Left ventricle myocardium inferior (tissue), 1 donor: ENCODE measurements at regions not wholly inside any gene's neighbourhood (a gene's known extent, or its start where the extent isn't known, plus 50 kb on each side); places are given as distances from the start of the nearest gene placed in this dataset.
A peak's percentile ranks its signal among the peaks of the same experiment; 100 is the strongest.
"Not testable (repeated sequence)": the region's sequence is repeated elsewhere in the genome, so short reads cannot be mapped to it uniquely, and the experiment has no call there.

Experiments
- DNase-seq: peaks from one replicate; pipeline ENCODE4 v3.0.0-alpha.2; 2020
- H3K27ac ChIP-seq: fragments of 200-600 bp; replicated peaks from 2 replicates; pipeline ENCODE4 v1.8.0; 2021
- H3K27me3 ChIP-seq: fragments of 200-600 bp; 2 replicates; pipeline ENCODE4 v1.8.0; 2021; ENCODE audit warnings: low read depth
- H3K36me3 ChIP-seq: fragments of 200-600 bp; 2 replicates; pipeline ENCODE4 v1.8.0; 2021
- H3K4me1 ChIP-seq: fragments of 200-600 bp; 2 replicates; pipeline ENCODE4 v1.8.0; 2021
- H3K4me3 ChIP-seq: fragments of 200-600 bp; 2 replicates; pipeline ENCODE4 v1.8.0; 2021; ENCODE audit warnings: mild to moderate bottlenecking, moderate library complexity
- H3K9me3 ChIP-seq: fragments of 200-600 bp; replicated peaks from 2 replicates; pipeline ENCODE4 v1.8.0; 2021
- intact Hi-C: fragments of 100-400 bp; cut with micrococcal nuclease; formaldehyde crosslinking; loops from one replicate; pipeline ENCODE4 v1.11.0; 2022
- TF ChIP-seq, protein P1 (sequence below): fragments of 200-600 bp; IDR thresholded peaks from 2 replicates; pipeline ENCODE4 v1.8.0; 2021; ENCODE audit warnings: antibody characterized with exemption, mild to moderate bottlenecking, borderline replicate concordance
- donor health status: DM: no; HTN: yes; CAD: no; lungs with severe emphysema.

- Histone ChIP-seq H3K36me3 (no peaks in the 10 kb centered on the region), H3K27me3 (no peaks in the 10 kb centered on the region), H3K4me1 (peaks cover 33% of the 10 kb centered on the region), H3K27ac (peak overlapping the region; percentile 69), H3K4me3 (no peak overlapping the region), H3K9me3 (peaks cover 10% of the 10 kb centered on the region)
- intact Hi-C loops: no loop called here
- no peak for DNase-seq
- TF ChIP-seq, protein P1, sequence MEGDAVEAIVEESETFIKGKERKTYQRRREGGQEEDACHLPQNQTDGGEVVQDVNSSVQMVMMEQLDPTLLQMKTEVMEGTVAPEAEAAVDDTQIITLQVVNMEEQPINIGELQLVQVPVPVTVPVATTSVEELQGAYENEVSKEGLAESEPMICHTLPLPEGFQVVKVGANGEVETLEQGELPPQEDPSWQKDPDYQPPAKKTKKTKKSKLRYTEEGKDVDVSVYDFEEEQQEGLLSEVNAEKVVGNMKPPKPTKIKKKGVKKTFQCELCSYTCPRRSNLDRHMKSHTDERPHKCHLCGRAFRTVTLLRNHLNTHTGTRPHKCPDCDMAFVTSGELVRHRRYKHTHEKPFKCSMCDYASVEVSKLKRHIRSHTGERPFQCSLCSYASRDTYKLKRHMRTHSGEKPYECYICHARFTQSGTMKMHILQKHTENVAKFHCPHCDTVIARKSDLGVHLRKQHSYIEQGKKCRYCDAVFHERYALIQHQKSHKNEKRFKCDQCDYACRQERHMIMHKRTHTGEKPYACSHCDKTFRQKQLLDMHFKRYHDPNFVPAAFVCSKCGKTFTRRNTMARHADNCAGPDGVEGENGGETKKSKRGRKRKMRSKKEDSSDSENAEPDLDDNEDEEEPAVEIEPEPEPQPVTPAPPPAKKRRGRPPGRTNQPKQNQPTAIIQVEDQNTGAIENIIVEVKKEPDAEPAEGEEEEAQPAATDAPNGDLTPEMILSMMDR: no peak
These were observed 96.0 kb upstream of the ERRFI1 start for GRCh38 chr1:8122160-8122476.

DNA sequence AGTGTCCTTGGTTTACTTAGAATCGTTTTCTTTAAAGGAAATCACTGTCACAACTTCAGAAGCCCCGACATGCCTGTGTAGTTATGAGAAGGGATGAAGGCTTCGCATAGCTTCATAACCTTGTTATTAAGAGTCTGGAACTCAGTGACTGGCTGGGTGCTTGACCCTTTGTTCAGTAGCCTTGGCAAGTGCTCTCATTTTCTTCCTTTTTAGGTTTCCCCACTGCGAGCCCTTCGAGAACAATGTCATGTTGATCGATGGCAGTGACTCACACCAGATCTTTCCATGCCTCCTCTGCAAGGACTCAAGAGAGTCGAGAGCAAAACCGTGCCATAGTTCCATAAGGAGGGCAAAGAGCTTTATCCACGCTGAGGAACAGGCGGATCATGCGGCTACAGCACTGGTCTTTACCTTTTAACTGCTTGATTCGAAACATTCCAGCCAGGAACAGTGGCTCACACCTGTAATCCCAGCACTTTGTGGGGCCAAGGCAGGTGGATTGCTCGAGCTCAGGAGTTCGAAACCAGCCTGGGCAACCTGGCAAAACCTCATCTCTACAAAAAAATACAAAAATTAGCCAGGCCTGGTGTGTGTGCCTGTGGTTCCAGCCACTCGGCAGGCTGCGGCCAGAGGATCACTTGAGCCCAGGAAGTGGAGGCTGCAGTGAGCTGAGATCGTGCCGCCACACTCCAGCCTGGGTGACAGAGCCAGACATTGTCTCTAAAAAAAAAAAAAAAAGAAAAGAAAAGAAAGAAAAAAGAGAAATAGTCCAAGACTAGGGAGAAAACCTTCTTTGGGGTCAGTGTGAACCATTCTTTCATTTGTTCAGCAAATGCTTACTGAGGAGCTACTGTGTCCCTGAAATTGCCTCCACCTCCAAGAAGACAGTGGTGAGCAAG lies 95.4 kb upstream of the ERRFI1 start:
- H3K4me1 ChIP-seq: peaks cover 37% of the 10 kb centered on the region

DNA sequence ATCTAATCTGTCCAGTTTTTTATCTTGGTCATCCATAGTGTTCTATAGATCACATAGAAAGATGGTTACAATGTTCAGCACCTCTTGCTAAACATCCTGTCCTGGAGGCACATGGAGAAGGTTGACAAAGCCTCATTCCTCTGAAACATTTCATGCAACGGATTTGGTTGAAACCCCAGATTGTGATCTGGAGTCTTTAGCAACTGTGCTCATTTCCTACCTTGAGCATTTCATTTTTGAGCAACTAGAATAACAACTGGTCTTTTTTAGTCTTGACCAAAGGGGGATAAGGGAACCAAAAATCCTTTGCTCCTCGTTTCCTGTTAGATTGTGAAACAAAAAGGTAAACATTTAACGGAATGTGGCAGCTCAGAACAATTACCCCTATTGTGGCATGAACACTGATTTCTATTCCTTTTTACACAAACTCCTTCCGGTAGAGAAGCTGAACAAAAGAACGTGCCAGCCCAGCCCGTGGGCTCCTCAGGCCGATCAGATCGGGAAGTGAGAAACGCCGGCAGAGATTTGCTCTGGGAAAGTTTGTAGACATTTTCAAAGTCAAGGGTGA lies 94.7 kb upstream of the ERRFI1 start:
- intact Hi-C loops: no loop called here
- no peak for DNase-seq
- no peaks in the 10 kb centered on the region for H3K36me3 ChIP-seq
- H3K9me3 ChIP-seq: peaks cover 10% of the 10 kb centered on the region
- peaks cover 44% of the 10 kb centered on the region for H3K4me1 ChIP-seq
- no peaks in the 10 kb centered on the region for H3K27me3 ChIP-seq
- peak overlapping the region; percentile 69 for H3K27ac ChIP-seq
- H3K4me3 ChIP-seq: no peak overlapping the region
- TF ChIP-seq, protein P1: no peak

More for the DNA sequence above, 95.4 kb upstream of the ERRFI1 start:
- TF ChIP-seq, protein P1: no peak
- intact Hi-C loops: no loop called here
- peak overlapping the region; percentile 69 for H3K27ac ChIP-seq
- peaks cover 10% of the 10 kb centered on the region for H3K9me3 ChIP-seq
- no peak for DNase-seq
- no peak overlapping the region for H3K4me3 ChIP-seq
- H3K36me3 ChIP-seq: no peaks in the 10 kb centered on the region
- H3K27me3 ChIP-seq: no peaks in the 10 kb centered on the region

- H3K4me3 ChIP-seq, H3K27me3 ChIP-seq, H3K9me3 ChIP-seq, intact Hi-C loops, H3K36me3 ChIP-seq, DNase-seq: not testable (repeated sequence)
- Histone ChIP-seq H3K27ac (peak overlapping the region; percentile 88), H3K4me1 (peaks cover 55% of the 10 kb centered on the region)
These were observed 92.6 kb upstream of the ERRFI1 start for GRCh38 chr1:8118736-8119135.

GRCh38 chr1:8118031-8118451 lies 91.9 kb upstream of the ERRFI1 start:
- H3K4me3 ChIP-seq: peak overlapping the region; percentile 0
- peaks cover 62% of the 10 kb centered on the region for H3K4me1 ChIP-seq
- TF ChIP-seq, protein P1: no peak
- intact Hi-C loops: no loop called here
- H3K27ac ChIP-seq: peak overlapping the region; percentile 88
- H3K27me3 ChIP-seq: no peaks in the 10 kb centered on the region
- no peaks in the 10 kb centered on the region for H3K9me3 ChIP-seq
- H3K36me3 ChIP-seq: no peaks in the 10 kb centered on the region
- no peak for DNase-seq

DNA sequence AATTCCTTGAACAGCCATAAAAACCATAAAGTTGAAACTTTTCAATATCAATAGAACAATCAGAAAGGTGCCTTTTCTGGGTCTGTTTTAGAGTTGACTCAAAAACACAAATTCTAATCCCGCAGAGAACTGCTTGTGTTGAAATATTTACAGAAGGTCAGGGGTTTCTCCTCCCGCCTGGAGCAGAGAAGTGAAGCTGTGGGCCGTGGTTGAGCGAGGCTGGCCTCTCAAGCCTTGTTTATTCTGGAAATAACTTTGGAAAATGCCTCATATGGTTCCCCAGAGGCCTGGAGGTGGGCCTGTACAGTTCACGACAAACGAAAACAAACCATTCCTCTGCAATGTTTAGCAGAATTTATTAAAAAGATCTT lies 90.8 kb upstream of the ERRFI1 start:
- Histone ChIP-seq H3K9me3 (no peaks in the 10 kb centered on the region), H3K4me3 (peak overlapping the region; percentile 0), H3K27me3 (no peaks in the 10 kb centered on the region), H3K4me1 (peaks cover 65% of the 10 kb centered on the region), H3K36me3 (no peaks in the 10 kb centered on the region), H3K27ac (peak overlapping the region; percentile 88)
- intact Hi-C loops: no loop called here
- DNase-seq: peak; percentile 77
- TF ChIP-seq, protein P1: no peak
